HG02870 (cell line): ENCODE measurements at regions not wholly inside any gene's neighbourhood (a gene's known extent, or its start where the extent isn't known, plus 50 kb on each side); places are given as distances from the start of the nearest gene placed in this dataset.

ENCODE experiments used
- ATAC-seq: cut with Tn5 transposase; IDR thresholded peaks from one replicate; pipeline ENCODE4 v1.9.1; 2021; ENCODE audit warnings: mild to moderate bottlenecking, moderate library complexity; ENCODE audit not compliant: unreplicated experiment

- no peak for ATAC-seq
These were observed 516.8 kb downstream of the CFAP47 start for GRCh38 chrX:36436361-36436760.

GRCh38 chrX:36443007-36443406 is 523.5 kb downstream of the CFAP47 start:
- no peak for ATAC-seq

GRCh38 chrX:36445566-36445965 is 526.0 kb downstream of the CFAP47 start:
- ATAC-seq: no peak

DNA sequence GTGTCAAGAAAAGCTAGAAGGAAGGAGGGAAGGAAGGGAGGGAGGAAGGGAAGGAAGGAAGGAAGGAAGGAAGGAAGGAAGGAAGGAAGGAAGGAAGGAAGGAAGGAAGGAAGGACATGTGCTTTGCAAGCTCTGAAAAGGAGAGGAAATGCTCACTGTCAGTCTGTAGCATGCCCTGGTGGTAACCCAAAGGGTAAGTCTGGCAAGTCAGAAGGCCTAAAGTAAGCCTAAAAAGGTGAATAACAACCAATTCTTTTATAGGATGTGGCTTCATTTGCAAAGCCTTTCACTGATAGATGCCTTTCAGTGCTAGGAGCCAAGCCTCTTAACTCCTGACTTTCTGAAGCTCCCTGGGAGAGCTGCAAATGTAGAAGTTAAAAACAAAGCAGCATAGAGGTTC is 542.6 kb downstream of the CFAP47 start:
- ATAC-seq: no peak

DNA sequence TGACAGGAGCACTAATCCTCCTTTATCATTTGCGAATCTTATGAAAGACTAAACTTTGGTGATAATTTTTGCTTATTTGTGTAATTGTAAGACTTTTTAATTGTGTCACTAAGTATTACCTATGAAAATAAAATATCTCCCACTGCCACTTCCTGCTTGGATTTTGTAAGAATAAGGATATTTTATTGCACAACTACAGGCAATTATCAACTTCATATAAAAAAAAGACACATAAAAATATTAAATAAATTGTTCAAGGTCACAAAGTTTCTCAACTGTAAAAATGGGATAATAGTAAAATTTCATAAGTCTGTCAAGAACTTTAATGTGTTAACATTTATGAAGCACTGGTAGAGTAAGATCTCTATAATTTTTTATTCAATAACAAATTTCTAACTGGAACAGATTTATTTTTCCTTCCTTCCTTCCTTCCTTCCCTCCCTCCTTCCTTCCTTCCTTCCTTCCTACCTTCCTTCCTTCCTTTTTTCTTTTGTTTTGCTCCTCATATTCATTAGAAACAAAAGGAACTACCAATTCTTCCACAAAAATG is 527.6 kb upstream of the FAM47C start:
- no peak for ATAC-seq

- no peak for ATAC-seq
These were observed 506.9 kb upstream of the FAM47C start for GRCh38 chrX:36501169-36501702.

GRCh38 chrX:36504625-36505024 is 503.5 kb upstream of the FAM47C start:
- ATAC-seq: no peak

GRCh38 chrX:36508042-36508441 is 500.1 kb upstream of the FAM47C start:
- ATAC-seq: no peak

- ATAC-seq: no peak
These were observed 497.4 kb upstream of the FAM47C start for GRCh38 chrX:36510736-36511135.

GRCh38 chrX:36528661-36529060 is 479.5 kb upstream of the FAM47C start:
- ATAC-seq: no peak

DNA sequence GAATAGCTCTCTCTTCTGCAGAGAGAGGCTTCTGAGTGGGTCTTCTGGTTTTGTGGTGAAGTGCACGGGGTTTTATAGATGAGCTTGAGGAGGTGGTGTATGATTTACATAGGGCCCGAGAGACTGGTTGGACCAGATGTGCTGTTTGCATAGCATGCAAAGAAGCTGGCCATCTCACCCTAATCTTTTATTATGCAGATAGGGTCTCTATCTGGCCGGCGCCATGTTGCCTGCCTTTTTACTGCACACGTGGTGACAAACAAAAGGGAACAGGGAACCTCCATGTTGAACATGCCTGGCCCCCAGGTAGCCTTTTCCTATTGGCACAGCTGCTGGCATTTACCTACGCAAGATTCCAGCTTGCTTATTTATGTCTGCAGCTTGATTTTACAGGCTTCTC is 473.3 kb upstream of the FAM47C start:
- ATAC-seq: no peak

DNA sequence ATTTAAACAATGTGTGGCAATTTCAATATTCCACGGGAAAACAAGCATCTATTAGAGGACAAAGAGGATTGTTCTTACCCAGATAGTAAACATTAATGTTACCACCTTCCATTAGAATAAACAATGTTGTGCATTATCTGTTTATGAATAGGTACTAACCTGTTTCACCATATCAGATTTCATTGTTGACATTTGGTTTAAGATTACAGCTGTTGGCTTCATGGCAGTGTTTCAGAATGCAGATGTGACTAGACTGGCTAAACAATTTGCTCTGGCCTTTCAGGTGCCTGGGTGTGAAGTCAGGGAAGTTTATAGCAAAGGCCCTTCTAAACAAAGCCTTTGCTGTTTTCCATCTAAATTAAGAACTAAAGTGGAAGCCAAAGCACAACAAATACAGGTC is 464.7 kb upstream of the FAM47C start:
- no peak for ATAC-seq

- ATAC-seq: no peak
These were observed 445.2 kb upstream of the FAM47C start for GRCh38 chrX:36562986-36563385.

DNA sequence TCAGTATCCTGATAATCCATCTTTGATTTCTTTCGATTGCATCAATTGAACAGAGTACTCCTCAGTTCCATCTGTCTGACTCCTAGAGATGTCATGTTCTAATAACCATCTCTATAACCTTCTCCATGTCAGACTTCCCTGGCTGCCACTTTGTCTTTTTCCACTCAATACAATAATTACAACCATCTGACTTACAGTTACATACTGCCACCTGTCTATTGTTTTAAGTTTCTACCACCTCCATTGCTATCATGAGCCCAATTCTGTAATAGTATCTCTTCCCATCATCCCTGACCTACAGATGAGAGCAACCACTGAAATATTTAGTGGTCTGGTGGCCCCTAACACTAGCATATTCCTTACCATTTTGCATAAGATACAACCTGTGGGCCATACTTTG is 439.2 kb upstream of the FAM47C start:
- ATAC-seq: no peak

- no peak for ATAC-seq
These were observed 434.4 kb upstream of the FAM47C start for GRCh38 chrX:36573720-36574119.

DNA sequence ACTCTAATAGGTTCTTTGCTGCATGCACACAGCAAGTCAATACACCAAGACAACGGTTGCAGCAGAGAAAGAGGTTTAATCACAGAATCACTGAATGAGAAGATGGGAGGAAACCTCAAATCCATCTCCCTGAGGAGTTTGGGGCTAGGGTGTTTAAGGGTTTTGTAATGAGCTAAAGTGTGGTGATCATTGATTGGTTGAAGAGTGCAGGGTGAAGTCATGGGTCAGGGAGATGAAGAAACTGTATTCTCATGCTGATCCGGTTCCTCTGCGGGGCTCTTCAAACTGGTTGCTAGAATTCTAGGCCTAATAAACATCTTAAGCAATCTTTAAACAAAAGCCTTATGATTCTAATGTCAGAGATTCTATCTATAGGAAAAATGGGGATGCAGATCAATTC is 432.5 kb upstream of the FAM47C start:
- no peak for ATAC-seq

- ATAC-seq: no peak
These were observed 431.2 kb upstream of the FAM47C start for GRCh38 chrX:36577006-36577405.

DNA sequence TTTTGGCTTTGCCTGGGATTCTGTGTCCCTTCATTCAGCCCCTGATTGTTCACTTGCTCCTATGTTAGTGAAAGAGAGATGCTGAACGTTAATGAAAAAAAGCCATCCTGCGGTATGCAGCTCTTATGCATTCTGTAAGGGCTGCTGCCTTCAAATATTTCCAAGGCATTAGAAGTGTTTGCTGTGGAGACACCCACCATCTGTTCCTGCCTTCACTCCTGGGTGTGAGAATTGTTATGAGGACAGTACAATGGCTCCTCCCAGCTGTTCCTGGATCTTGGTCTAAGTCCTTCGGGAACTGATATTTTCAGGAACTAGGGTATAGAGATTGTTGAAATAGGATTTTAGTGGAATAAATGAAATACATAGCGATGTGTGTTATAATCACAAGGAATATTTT is 427.1 kb upstream of the FAM47C start:
- ATAC-seq: no peak

- no peak for ATAC-seq
These were observed 424.5 kb upstream of the FAM47C start for GRCh38 chrX:36583674-36584073.

- no peak for ATAC-seq
These were observed 398.3 kb upstream of the FAM47C start for GRCh38 chrX:36609616-36610585.

DNA sequence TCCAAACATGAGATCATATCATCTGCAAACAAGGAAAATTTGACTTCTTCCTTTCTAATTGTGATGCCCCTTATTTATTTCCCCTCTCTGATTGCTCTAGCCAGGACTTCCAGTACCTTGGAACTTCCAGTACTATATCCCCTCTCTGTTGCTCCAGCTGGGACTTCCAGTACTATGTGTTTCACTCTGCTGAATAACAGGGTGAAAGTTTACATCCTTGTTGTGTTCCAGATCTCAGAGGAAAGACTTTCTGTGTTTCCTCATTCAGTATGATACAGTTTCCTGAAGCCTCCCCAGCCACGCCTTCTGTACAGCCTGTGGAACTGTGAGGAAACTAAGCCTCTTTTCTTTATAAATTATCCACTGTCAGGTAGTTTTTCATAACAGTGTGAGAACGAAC is 381.3 kb upstream of the FAM47C start:
- no peak for ATAC-seq

DNA sequence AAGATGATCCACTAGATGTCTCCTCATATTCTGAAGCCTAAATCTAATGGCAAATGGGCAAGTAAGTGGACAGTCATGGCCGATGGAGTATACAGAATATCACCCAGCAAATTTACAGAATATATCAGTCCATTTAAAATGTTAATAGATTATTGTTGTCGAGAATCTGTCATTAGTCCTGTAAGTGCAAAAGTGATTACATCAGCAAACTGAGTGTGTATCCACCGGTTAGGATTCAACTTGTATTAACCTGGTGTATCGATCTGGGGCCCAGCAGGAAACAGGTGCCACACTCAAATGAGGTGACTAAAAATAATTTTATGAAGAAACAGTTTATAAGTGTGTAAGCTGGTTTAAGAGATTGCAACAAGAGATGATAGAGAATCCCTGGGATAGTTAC is 367.9 kb upstream of the FAM47C start:
- no peak for ATAC-seq
